ENCODE measurements at regions not wholly inside any gene's neighbourhood (a gene's known extent, or its start where the extent isn't known, plus 50 kb on each side); places are given as distances from the start of the nearest gene placed in this dataset.

DNA sequence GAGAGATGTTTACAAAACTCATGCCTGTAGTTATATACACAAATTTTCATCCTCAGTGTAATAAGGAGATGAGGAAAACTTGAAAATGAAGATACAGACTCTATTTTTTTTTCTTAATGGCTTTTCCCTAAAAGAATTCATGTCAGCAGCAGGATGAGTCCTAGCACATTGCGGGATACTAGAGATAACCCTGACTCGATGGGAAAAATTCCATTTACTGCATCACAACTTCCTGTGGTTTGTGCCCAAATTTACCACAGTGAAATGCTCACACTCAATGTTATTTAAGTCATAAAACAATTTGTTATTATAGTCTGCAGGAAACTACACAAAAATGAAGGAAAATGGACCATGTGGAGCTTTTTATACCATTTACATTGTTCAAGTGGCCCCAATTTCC, 581.9 kb upstream of the ZNF717 start:
- DNase-seq: no peak
- intact Hi-C loops (cut with micrococcal nuclease): loop anchor here (10.0 kb wide), 1 partner anchor 198 kb away; no protein-coding TSS in a partner anchor

DNA sequence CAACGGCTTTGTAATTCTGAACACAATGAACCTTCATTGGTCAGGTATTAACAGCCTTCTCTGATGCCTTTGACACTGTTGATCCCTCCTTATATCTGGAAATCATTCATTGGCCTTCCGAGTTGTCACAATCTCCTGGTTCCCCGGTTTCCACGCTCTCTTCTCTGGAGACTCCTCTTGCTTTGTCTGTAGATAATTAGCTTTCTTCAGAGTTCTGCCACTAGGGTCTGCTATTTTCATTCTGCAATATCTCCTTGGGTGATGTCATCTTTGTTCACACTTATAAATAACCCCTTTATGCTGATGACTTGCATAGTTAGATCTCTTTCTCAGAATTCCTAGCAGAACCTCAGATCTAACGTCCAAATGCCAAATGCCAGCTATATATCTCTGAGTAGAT, 583.8 kb upstream of the ZNF717 start:
- intact Hi-C loops (cut with micrococcal nuclease): loop anchor here (10.0 kb wide), 1 partner anchor 196 kb away; no protein-coding TSS in a partner anchor
- ATAC-seq (peak; percentile 41), DNase-seq (no peak)

More for the DNA sequence above, 581.9 kb upstream of the ZNF717 start:
- no peak for ATAC-seq

GRCh38 chr3:76370749-76371520, 585.6 kb upstream of the ZNF717 start:
- ATAC-seq: no peak
- intact Hi-C loops (cut with micrococcal nuclease): no loop called here

DNA sequence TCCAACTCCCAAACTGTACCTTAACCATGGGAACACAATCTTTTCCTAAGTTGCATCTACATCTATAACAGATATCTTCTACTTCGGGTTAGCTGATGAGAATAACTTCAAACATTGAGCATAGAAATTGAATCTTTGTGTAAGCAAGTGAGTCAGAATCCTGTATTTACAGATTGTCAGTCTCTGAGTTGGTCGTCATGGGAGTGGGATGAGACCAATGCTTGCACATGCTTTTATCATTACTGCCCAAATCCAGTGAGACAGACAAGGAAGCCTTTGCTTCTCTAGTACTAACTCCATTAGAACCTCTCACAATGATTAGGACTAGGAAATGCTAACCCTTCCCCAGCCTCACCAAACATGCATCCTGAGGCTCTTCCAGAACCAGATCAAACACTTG, 587.1 kb upstream of the ZNF717 start:
- ATAC-seq (no peak), DNase-seq (no peak)
- intact Hi-C loops (cut with micrococcal nuclease): no loop called here

More at GRCh38 chr3:76370749-76371520, 585.6 kb upstream of the ZNF717 start:
- DNase-seq: no peak

GRCh38 chr3:76377074-76377473, 591.7 kb upstream of the ZNF717 start:
- ATAC-seq: no peak
- intact Hi-C loops (cut with micrococcal nuclease): no loop called here
- no peak for DNase-seq

- intact Hi-C loops (cut with micrococcal nuclease): no loop called here
- no peak for ATAC-seq
- no peak for DNase-seq
Measured at GRCh38 chr3:76378789-76379188, 593.4 kb upstream of the ZNF717 start.

DNA sequence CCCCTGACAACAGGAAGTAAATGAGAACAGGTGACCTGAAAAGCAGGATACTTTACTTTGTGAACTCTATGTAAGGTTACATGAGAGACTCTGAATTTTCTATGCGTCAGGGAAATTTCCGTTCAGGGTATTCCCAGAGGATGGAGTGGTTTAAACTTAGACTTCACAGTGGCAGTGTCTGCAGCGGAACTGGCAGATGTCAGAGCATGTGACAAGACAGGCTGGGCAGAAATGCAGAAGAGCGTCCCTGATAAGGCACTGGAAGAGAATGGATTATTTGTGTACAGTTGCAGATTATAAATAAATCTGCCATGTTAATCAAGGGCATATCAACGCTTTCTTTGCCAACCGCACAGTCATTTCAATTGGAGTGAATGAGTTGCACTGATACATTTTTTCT, 598.4 kb upstream of the ZNF717 start:
- DNase-seq (no peak), ATAC-seq (peak; percentile 53)
- intact Hi-C loops (cut with micrococcal nuclease): no loop called here

GRCh38 chr3:76387000-76387399, 601.7 kb upstream of the ZNF717 start:
- intact Hi-C loops (cut with micrococcal nuclease): no loop called here
- DNase-seq (no peak), ATAC-seq (no peak)

DNA sequence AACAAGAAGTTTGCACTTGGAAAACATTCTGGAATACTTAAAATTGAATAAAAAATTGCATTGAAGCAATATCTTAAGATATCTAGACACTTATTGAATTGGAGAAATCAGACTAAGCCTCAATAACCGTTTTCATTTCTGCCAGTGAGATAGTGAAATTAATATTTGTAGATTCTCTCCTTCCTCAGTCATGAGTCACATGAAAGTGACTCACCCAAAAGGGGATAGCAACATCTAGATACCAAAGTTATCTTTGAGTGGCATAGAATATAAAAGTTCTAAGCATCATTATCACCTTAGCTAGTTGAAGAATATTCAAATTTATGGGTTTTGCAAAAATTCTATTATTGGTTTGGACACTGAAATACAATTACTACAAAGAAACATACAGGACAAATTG, 614.8 kb upstream of the ZNF717 start:
- intact Hi-C loops (cut with micrococcal nuclease): no loop called here
- ATAC-seq: no peak
- no peak for DNase-seq

DNA sequence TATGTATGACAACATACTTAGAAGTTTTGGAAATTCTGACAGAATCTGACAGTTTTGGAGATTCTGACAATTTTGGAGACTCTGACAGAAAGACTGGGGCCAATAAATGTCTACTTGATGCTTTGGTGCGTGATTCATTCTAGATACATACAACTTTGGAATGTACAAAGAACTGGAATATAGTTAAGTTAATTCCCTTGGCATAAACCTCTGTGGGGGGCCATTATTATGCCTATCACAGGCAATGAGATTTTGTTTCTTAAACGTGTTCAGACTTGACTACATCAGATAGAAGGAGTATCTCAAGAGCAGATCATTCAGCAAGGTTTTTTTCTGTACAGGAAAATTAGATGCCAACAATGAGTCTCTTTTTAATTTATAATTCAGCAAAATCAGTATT, 617.6 kb upstream of the ZNF717 start:
- intact Hi-C loops (cut with micrococcal nuclease): no loop called here
- no peak for DNase-seq
- no peak for ATAC-seq

GRCh38 chr3:76403556-76403955, 618.2 kb upstream of the ZNF717 start:
- DNase-seq (no peak), ATAC-seq (no peak)
- intact Hi-C loops (cut with micrococcal nuclease): no loop called here

- intact Hi-C loops (cut with micrococcal nuclease): no loop called here
- ATAC-seq (no peak), DNase-seq (no peak)
Measured at GRCh38 chr3:76405196-76405595, 619.8 kb upstream of the ZNF717 start.

DNA sequence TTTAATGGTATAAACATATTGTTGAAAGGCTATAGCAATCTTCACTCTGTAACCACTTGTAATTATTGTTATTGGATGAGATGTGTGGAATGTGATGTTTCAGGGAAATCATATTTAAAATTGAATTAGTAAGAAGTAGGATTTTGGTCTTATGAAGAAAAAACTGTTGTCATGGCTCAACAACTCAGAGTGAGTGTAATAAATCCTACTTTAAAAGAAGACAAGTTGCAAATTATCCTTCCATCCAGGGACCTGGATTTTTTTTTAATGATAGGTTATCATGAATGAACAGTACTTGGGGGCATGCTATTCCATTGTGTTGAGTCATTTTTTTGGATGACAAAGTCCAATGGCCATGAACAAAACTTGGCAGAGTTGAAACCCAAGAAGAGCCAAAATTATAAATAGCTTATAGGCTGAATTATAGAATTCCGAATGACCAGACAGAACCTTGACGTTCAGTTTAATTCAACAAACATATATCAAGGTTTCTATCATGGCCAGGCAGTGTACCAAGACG, 625.5 kb upstream of the ZNF717 start:
- no peak for DNase-seq
- intact Hi-C loops (cut with micrococcal nuclease): no loop called here
- ATAC-seq: no peak

GRCh38 chr3:76415384-76415783, 624.5 kb upstream of the ROBO2 start:
- intact Hi-C loops (cut with micrococcal nuclease): no loop called here
- ATAC-seq (no peak), DNase-seq (no peak)

GRCh38 chr3:76429581-76430177, 610.2 kb upstream of the ROBO2 start:
- no peak for ATAC-seq
- intact Hi-C loops (cut with micrococcal nuclease): no loop called here
- DNase-seq: no peak

DNA sequence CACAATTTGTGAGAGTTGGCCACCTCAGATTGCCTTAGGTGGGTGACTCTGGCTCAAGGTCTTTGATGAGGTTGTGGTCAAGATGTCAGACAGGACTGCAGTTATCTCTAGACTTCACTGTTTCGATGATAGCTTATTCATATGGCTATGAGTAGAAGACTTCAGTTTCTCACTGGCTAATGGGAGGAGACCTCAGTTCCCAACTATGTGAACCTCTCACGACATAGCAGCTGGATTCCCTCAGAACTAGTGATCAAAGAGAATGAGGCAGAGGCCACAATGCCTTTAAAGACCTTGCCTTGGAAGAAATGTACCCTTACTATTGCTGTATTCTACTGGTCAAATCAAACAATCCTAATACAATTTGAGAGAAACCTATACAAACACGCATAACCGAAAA, 607.5 kb upstream of the ROBO2 start:
- DNase-seq: no peak
- intact Hi-C loops (cut with micrococcal nuclease): no loop called here
- no peak for ATAC-seq

- intact Hi-C loops (cut with micrococcal nuclease): no loop called here
- DNase-seq (no peak), ATAC-seq (no peak)
Measured at GRCh38 chr3:76436894-76437293, 603.0 kb upstream of the ROBO2 start.

GRCh38 chr3:76438971-76439370, 600.9 kb upstream of the ROBO2 start:
- intact Hi-C loops (cut with micrococcal nuclease): no loop called here
- no peak for DNase-seq
- ATAC-seq: no peak

DNA sequence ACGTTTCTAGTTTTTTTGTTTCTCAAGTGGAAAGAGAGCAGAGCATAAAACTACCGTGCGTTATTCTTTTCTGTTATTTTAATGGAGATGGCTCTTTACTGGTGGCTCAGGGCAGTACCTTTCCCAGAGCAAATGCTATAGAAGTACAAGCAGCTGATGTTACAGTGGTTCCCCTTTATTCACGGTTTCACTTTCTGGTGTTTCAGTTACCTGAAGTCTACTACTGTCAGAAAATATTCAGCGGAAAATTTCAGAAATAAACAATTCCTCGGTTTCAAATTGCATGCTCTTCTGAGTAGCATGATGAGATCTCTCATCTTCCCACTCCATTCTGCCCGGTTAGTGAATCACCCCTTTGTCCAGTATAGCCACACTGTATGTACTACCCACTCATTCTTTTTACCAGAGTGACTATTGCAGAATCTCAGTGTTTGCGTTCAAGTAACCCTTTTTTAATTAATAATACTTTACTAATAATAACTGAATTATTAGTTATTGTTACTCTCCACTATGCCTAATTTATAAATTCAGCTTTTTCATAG, 597.5 kb upstream of the ROBO2 start:
- ATAC-seq (no peak), DNase-seq (no peak)
- intact Hi-C loops (cut with micrococcal nuclease): no loop called here

GRCh38 chr3:76456322-76456721, 583.6 kb upstream of the ROBO2 start:
- ATAC-seq (no peak), DNase-seq (no peak)
- intact Hi-C loops (cut with micrococcal nuclease): no loop called here

- ATAC-seq (no peak), DNase-seq (no peak)
- intact Hi-C loops (cut with micrococcal nuclease): no loop called here
Measured at GRCh38 chr3:76463501-76463900, 576.4 kb upstream of the ROBO2 start.
